NCI-H1694 treated with DMSO at 0.1 percent for 48 hours (cell line): ENCODE measurements at regions not wholly inside any gene's neighbourhood (a gene's known extent, or its start where the extent isn't known, plus 50 kb on each side); places are given as distances from the start of the nearest gene placed in this dataset.
A peak's percentile ranks its signal among the peaks of the same experiment; 100 is the strongest.

Source experiments
- DNase-seq: peaks from one replicate; lab custom pipeline; 2025; lab: John Stamatoyannopoulos, UW

DNA sequence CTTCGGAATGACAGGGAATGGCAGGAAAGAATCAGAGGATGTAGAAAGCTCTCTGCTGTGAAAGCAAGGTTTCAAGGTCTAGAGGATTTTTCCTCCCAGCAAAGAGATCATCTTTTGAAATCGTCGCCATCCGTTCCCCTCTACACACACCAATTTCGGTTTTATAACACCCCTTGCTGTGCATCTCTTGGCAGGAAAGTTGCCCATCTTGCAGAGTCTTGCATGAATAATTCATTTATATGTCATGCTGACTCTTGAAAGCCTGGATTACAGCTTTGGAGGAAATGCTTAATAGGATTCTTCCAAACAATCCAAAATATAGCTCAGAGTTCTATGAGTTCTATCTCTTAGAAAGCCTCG is 262.7 kb downstream of the CHL1 start:
- DNase-seq = no peak

GRCh38 chr3:461006-461405 is 264.4 kb downstream of the CHL1 start:
- DNase-seq = no peak

GRCh38 chr3:462851-463250 is 266.3 kb downstream of the CHL1 start:
- DNase-seq = no peak

GRCh38 chr3:463252-464192 is 267.0 kb downstream of the CHL1 start:
- no peak for DNase-seq

DNA sequence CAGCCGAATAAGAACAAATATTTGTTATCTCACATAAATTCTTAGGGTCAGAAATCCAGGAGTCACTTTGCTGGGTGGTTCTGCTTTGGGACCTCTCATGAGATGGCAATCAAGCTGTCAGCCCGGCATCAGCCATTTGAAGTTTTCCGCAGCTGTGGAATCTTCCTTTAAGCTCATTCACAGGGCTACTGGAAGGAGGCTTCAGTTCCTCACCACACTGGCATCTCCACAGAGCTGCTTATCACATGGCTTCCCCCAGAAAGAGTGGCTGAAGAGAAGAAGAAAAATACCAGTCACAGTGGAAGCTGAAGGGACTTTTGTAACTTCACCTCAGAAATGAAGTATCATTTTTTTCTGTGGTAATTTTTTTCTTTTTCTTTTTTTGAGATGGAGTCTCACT is 267.7 kb downstream of the CHL1 start:
- no peak for DNase-seq

- no peak for DNase-seq
Observed at GRCh38 chr3:468172-468571, 271.6 kb downstream of the CHL1 start.

- no peak for DNase-seq
Observed at GRCh38 chr3:473033-473800, 276.7 kb downstream of the CHL1 start.

- DNase-seq = no peak
Observed at GRCh38 chr3:474828-475227, 278.3 kb downstream of the CHL1 start.

- DNase-seq = no peak
Observed at GRCh38 chr3:480070-480469, 283.5 kb downstream of the CHL1 start.

- DNase-seq = no peak
Observed at GRCh38 chr3:481111-481510, 284.5 kb downstream of the CHL1 start.

DNA sequence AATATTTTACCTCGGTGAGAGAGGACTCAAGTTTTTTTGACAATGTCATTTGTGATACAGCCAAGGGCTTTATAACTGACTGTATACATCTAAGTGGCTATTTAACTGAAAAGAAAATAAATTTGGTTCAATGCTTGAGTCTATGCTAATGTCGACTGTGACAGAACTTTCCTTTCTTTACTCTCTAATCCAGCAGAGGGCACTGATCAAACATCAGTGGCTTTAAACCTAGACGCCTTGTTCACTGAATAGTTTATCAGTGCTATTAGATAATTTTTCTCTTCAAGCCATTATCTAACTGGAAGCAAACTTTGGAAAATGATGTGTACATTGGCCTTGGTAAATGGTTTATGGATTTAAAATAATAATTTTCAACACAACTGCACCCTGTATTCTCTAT is 285.1 kb downstream of the CHL1 start:
- peak; percentile 27 for DNase-seq

GRCh38 chr3:482479-482878 is 285.9 kb downstream of the CHL1 start:
- no peak for DNase-seq

- DNase-seq = no peak
Observed at GRCh38 chr3:484341-484740, 287.8 kb downstream of the CHL1 start.

GRCh38 chr3:487614-488013 is 291.1 kb downstream of the CHL1 start:
- DNase-seq = no peak

DNA sequence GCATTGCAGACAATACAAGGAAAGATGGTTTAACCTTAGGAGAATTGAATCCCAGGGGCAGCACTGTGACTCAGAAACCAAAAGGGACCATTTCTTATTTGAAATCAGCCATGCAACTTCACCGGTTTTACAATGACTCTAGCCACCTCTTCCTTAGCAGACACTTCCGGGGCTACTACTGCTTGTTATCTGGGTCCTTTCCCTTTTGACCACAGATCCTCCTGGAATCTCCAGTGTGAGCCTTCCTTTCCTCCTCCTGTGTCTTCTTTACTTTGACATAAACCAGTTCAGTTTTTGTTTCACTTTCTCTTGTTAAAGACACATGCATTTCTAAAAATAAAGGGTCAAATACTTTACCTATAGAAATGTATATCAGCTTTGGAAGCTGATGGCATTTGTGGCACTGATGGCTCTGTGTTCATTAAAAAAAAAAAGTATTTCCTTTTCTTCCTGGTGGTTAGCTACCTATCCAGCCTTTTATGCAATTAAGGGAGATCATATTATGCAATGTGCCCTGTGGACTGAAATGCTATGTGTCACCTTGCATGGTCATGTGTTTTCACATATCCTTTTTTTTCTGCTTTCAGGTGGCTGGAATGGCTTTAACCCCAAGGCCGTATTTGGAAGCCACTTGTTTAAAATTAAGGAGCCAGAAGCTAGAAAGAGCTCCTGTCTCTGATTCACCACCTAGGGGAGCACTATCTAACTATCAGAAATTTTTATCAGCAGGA is 296.2 kb downstream of the CHL1 start:
- no peak for DNase-seq

DNA sequence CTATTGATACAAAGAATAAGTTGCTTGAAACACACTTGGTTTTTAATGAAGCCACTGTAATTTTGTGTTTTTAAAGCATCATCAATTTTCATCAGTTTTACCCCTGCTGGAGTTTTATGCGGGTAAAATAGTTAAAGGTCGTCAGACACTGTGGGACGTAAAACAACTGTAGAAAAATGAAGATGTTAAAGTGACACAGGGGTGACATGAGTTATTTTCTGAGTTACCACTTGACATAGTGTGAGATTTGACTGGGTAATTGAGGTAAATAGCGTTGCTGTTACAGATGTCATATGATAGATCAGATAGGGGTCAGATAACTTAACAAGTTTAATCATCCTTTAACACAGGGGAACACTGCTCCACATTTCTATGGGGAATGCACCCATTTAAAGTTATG is 297.6 kb downstream of the CHL1 start:
- no peak for DNase-seq

DNA sequence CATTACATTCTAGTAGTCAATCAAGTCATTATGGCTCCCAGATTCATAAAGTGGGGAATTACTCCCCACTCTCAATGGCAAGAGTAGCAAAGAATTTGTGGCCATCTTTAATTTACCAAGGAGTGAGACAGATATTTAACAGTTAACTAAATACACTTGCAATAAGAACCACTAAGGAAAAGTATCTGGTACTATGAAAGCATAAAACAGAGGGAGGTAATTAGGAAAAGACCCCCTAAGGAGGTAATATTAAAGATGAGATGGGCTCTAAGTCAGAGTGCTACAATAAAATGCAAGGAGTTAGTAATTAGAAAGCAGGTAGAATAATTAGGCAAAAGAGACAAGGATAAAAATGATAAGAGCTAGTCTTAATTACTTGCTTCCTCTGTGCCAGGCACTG is 301.9 kb downstream of the CHL1 start:
- DNase-seq = no peak

GRCh38 chr3:499001-499761 is 302.6 kb downstream of the CHL1 start:
- DNase-seq = no peak

- DNase-seq = no peak
Observed at GRCh38 chr3:502486-502885, 305.9 kb downstream of the CHL1 start.

- DNase-seq = no peak
Observed at GRCh38 chr3:513301-513700, 316.7 kb downstream of the CHL1 start.

DNA sequence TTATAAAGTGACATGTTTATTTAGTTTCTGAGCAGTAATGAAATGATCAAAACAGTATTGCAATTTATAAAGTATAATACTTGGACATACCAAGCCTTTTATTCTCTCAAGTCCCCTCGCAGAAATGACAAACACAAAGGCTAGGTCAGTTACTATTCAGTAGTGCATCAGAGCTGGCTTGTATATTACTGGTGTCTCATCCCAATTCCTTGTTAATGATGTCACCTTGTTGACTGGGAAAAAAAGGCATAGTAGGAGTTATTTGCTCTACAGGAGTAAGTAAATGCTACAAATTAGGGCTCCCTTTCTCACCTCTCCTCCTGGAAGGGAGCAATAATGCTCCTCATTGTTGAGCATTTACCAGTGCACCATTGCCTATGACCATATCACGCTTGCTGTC is 317.6 kb downstream of the CHL1 start:
- no peak for DNase-seq

GRCh38 chr3:519026-519425 is 322.5 kb downstream of the CHL1 start:
- DNase-seq = no peak
